SH-SY5Y (cell line): ENCODE measurements at regions not wholly inside any gene's neighbourhood (a gene's known extent, or its start where the extent isn't known, plus 50 kb on each side); places are given as distances from the start of the nearest gene placed in this dataset.

ENCODE experiments used
- GATA2 ChIP-seq: IDR thresholded peaks from 2 replicates; pipeline ENCODE4 v1.6.1; 2011; ENCODE audit warnings: mild to moderate bottlenecking, low read depth, low read length
- GATA3 ChIP-seq: IDR thresholded peaks from 2 replicates; pipeline ENCODE4 v1.6.1; 2011; ENCODE audit warnings: low read depth, mild to moderate bottlenecking, low read length, moderate library complexity

DNA sequence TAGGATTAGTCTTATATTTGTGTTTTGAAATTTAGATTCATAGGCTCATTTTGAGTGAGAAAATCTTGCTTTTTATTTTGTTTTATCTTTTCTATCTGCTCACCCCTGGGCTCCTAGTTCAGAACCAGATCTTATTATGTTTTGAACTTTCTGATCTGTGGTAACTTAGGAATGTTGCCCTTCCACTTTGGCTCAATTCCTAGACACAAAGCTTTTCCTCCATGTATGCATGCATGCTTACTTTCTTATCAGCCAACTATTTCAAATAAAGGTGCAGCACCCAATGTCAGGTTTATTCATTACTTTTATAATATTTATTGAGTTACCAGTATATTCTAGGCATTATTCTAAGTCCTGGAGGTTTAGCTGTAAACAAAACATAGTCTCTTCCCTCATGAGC is 374.8 kb upstream of the KIAA1217 start:
- TF ChIP-seq GATA3 (no peak), GATA2 (no peak)

DNA sequence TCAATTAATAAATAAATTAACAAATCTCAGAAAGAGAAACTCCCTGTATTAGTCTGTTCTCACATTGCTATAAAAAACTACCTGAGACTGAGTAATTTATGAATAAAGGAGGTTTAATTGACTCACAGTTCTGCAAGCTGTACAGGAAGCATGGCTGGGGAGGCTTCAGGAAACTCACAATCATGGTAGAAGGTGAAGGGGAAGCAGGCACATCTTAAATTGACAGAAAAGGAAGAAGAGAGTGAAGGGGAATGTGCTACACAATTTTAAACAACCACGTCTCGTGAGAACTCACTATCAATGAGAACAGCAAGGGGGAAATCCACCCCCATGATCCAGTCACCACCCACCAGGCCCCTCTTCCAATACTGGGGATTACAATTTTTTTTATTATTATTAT is 358.3 kb upstream of the KIAA1217 start:
- TF ChIP-seq GATA2 = no peak
- TF ChIP-seq GATA3 = no peak

DNA sequence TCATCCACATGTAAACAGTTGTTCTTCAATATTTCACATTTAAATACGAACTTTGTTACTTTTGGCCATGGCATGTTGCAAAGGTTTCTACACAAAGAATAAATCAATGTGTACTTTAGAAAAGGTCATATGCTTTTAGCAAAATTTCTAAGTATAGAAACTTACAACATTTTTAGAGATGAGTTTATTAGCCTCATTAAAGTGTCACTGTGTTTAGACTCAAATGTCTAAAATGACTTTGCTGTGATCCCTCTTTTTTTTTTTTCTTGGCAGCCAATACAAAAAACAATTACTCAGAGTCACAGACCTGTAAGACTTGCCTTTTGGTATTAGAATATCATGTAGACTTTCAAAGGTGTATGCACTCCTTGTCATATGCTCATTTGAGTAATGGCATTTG is 349.3 kb upstream of the KIAA1217 start:
- no peak for TF ChIP-seq GATA2
- TF ChIP-seq GATA3 = no peak

DNA sequence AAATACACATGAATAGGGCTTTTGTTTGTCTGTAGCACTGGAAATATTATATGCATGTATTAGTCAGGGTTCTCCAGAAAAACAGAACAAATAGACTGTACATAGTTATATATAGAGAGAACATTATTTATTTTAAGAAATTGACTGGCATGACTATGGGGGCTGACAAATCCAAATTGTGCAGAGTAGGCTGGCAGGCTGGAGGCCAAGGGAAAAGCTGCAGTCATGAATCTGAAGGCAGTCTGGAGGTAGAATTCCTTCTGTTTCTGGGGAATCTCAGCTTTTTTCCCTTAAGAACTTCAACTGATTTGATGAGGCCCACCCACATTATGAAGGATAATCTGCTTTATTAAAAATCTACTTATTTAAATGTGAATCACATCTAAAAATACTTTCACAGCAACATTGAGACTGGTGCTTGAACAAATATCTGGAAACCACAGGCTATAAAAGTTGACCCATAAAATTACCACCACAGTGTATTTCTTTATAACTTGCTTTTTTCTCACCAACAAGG is 344.2 kb upstream of the KIAA1217 start:
- no peak for TF ChIP-seq GATA3
- TF ChIP-seq GATA2 = no peak

DNA sequence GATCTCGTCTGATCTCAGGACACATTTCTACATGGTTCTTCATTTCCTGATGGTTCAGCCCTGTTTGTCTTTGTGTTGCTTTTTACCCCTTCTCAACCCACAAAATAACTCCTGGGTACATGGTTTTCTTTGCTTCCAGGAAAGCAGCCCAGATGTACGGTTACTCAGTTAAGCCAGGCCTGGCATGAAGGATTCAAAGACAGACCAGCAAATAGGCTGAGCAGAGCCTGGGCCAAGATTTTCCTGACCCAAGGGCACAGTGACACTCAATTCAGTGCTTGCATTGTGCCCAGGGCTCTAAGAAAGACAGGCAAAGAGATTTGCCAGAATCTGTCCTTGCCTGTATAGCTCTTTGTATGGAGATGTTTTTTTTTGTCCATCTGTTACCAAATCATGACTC is 340.8 kb upstream of the KIAA1217 start:
- TF ChIP-seq GATA3 (no peak), GATA2 (no peak)

DNA sequence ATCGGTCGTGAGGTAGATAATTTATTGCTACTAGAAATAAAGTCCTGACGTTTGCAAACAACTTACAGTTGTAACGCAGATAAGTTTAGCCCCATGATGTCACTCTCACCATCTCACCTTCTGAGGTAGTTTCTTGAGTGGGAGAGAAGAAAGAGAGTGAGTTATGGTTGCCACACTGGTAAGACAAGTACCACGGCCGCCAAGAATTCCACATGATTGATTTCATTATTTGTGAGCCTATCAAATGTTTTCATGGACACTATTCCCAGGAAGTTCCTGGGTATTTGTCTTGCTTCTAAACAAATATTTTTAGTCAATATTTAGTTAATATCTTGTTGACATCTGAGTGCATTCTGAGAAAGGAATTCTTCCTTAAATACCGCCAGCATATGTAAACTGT is 339.4 kb upstream of the KIAA1217 start:
- TF ChIP-seq GATA3 (no peak), GATA2 (no peak)

DNA sequence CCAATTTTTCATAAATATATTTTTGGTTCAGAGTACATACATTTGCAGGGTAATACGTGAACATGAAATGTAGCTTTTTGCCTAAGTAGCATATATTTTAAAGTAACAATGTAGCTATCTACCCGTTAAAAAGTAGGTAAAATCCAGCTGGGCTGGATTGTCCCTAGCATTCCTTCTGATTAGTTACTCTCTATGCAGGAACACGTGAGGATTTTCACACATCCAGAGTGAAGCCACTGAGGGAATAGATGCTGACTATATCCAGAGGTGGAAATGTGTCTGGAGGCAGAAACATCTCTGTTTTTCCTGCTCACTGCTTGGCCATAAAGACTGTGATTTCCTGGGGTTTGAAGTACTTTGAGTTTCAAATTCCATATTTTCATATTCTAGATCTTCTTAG is 338.9 kb upstream of the KIAA1217 start:
- TF ChIP-seq GATA3 (no peak), GATA2 (no peak)

DNA sequence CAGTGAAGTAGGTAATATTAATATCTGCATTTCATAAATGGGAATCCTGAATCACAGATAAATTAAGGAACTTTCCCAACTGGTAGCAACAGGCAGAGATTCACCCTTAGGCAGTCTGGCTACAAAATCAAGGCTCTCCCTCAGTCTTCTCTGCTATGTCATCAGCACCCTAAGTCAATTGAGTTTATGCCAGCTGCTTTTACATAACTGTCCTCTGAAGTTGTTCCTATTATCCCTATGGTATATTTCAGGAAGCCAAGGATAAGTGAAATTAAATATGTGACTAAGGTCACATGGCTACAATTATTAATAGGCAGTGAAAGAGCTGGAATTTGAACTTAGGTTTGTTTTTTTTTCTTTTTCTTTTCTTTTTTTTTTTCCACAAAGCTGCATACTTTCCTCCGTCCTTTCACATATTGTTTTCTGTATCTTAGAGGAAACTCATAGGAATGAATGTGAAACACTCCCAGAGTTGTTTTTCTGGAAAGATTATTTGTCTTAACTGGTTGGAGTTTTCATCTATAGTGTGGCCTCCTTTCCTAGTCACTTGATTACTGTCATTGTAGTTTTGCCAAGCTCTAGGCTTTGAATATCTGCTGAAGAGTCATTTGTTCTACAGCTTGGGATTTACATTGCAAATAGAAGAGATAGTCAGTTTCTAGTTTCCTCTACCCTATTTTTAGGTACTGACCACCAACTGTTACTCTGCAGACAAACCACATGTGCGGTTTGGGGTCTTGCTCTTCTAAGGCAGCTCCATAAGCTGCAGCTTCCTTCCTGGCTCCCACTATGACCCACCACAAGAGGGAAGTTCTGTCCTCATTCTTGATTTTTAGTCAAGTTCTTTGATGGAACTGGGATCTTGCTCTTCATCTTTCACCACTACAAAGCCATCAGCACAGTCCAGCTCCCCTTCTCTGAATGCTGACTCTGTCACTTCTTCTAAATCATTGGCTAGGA is 338.0 kb upstream of the KIAA1217 start:
- no peak for TF ChIP-seq GATA2
- no peak for TF ChIP-seq GATA3

DNA sequence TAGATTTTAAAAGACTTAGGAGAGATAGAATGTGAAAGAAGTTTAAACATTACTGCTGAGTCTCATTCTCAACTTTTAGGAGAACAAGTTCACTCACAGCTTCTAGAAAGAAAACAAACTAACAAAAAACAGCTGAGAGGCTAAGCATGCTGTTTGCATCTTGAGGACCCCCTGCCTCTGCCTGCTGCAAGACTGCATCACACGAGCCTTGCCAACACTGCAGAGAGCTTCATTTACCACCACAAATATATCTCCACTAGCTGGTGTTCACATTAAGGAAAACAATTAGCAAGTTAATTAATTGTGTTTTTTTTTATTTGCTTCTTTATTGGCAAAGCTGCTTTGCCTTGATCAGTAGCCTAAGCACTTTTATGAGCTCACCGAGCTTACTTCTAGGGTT is 336.6 kb upstream of the KIAA1217 start:
- no peak for TF ChIP-seq GATA2
- TF ChIP-seq GATA3 = no peak

DNA sequence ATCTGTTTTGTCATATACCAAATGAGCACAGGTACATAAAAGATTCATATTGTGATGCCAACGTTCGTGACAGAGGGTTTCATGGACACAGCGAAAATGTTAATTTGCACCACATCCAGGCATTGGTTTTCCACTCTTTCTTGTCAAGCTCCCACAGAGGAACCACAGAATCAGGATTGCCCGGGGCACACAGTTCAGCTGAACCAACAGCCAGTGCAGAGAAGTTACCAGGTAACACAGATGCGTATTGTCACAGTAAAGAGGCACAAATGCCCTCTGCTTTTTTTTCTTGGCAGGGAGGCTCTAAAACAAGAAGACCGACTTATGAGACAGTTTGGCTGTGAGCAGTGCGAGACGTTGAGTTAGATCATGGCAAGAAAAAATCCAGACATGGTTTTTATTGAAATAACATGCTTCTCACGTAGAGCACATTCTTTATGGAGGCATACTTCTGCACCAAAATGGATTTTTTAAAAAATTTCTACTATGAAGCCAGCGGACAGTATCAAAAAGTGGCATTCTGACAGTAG is 331.1 kb upstream of the KIAA1217 start:
- no peak for TF ChIP-seq GATA3
- no peak for TF ChIP-seq GATA2

DNA sequence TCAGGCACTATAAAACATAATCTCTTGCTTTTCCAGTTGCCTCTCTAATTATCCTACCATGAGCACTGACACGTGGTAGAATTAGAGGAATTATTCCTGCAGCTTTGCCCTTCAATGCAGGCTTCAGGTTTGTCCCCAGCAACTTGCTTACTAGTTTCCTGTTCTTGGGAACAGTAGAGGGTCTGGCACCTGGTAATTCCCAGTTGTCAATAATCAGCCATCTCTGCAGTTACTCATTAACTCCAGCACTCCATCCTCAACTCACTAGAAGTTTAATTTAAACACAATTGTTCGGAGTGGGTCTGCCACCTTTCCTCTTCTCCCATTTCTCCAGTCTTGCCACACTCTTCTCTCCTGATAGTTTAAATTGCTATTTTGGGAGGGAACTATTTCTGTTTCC is 324.3 kb upstream of the KIAA1217 start:
- no peak for TF ChIP-seq GATA3
- TF ChIP-seq GATA2 = no peak

DNA sequence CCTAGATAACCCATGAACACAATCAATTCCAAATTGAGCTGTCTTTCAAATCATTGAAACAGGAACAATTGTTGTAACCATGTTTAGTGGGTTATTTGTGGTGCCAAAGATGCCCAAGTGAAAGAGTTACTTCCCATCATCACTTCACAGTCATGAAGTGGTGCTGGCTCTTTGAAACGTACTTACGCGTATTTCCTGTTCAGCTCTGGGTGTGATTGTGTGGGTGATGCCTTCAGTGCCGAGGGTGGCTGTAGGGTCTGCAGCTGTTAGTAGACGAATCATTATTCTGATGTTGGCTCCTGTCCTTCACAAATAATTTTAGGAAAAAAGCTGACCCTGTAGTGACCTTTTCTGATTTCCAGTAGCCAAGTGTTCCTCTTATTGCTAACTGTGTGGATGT is 323.1 kb upstream of the KIAA1217 start:
- TF ChIP-seq GATA2 = no peak
- no peak for TF ChIP-seq GATA3

DNA sequence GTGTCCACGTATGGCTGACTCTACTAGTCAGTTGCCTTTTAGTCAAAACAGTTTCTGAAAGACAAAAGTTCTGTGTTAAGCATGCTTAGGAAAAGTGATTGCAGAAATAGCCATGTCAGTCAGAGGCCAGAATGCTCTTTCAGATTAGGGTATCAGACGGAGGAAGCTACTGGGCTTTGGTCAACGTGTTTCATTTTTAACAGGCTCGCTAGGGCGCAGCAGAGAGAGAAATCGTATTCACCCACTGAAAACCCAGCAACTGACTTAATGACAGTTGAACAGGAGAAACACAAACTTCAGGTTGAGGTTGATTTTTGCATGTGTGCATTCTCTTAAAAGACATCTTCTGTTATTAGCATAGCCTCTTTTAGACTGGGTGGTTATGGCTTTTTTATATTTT is 322.6 kb upstream of the KIAA1217 start:
- no peak for TF ChIP-seq GATA2
- no peak for TF ChIP-seq GATA3

DNA sequence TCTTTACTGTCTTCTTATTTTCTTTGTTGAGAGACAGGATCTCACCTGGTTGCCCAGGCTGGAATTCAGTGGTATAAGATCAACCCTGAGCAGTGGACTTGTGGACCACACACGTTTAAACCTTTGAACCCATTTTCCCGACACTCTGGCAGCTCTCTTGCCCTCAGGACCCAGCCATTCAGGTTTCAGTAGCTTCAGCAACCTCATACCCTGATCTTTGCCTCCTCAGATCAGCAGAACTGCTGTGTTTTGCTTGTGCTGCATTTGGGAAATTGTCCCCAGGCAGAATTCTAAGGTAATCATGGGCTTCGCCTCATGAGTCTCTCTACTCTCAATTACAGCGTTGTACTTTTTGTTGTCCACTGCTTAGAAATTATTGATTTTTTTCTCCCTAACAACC is 317.6 kb upstream of the KIAA1217 start:
- TF ChIP-seq GATA3 (no peak), GATA2 (no peak)

DNA sequence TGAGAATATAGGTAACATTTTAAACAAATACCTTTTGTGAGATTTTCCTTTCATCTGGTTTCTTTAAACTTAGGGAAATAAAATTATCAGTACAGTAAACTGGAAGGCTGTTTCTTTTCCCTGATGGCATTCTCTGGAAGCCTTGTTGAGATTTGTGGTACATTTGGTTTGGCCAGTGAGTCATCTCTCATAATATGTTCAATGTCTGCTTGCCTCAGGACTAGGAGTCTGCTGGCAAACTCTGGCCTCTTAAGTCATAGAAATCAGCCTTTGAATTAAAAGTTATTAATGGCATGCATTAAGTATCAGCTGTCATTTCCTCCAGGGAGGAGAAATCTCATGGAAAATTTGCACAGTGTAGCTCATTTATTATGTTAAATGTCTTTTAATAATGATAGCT is 316.6 kb upstream of the KIAA1217 start:
- TF ChIP-seq GATA2 (no peak), GATA3 (no peak)

DNA sequence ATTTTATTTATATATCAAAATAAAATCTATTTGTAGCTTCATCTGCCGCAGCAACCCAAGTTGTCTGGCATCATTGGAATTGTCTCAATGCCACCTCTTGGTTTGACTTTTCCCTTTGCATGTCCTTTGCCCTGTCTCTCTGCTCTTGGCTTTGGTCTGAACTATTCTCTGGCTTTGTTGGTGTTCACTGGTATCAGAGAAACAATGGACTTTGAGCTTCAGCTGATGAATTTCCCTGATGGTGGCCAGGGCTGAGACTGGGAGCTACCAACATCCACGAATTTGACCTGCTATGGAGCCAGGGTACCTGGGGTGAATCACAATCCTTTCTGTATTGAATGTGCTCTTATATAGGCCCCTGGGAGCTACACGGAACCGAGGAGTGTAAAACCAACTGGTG is 311.7 kb upstream of the KIAA1217 start:
- TF ChIP-seq GATA2 = no peak
- no peak for TF ChIP-seq GATA3
